CD14-positive monocyte (primary cell): ENCODE measurements at regions not wholly inside any gene's neighbourhood (a gene's known extent, or its start where the extent isn't known, plus 50 kb on each side); places are given as distances from the start of the nearest gene placed in this dataset.

Experiments
- DNase-seq, 3 donors: peaks; one replicate each; pipeline ENCODE4 v3.0.0-alpha.2; 2011 to 2022
- H2AFZ ChIP-seq: 2 replicates; pipeline ENCODE4 v1.6.0; 2012; ENCODE audit warnings: mild to moderate bottlenecking, low read depth, low read length, inconsistent platforms; ENCODE audit not compliant: insufficient read depth, poor library complexity, severe bottlenecking
- H3K27ac ChIP-seq, 2 donors: 1 replicate in 1 of 2; 2 replicates in 1 of 2; pipeline ENCODE4 v1.5.1; 2012 to 2013; ENCODE audit warnings: low read length in 2 of 2, control low read depth in 1 of 2, inconsistent platforms in 1 of 2, low read depth in 1 of 2, mild to moderate bottlenecking in 1 of 2
- H3K27me3 ChIP-seq, 2 donors: one replicate each; pipeline versions ENCODE4 v1.6.0 to v1.6.1; 2011 to 2013; ENCODE audit warnings: low read length in 2 of 2; ENCODE audit not compliant: control insufficient read depth in 2 of 2, insufficient read depth in 2 of 2
- H3K36me3 ChIP-seq, 2 donors: replicated peaks in 1 of 2; 1 replicate in 1 of 2; 2 replicates in 1 of 2; pipeline versions ENCODE4 v1.5.1 to v1.6.1; 2012 to 2013; ENCODE audit warnings: low read length in 2 of 2, control low read depth in 1 of 2, inconsistent platforms in 1 of 2, mild to moderate bottlenecking in 1 of 2; ENCODE audit not compliant: insufficient read depth in 2 of 2, control insufficient read depth in 1 of 2
- H3K4me1 ChIP-seq, 2 donors: 1 replicate in 1 of 2; 2 replicates in 1 of 2; pipeline versions ENCODE4 v1.5.1 to v1.6.1; 2012 to 2013; ENCODE audit warnings: low read length in 2 of 2, control low read depth in 1 of 2, inconsistent platforms in 1 of 2, mild to moderate bottlenecking in 1 of 2, moderate library complexity in 1 of 2; ENCODE audit not compliant: insufficient read depth in 2 of 2, control insufficient read depth in 1 of 2
- H3K4me2 ChIP-seq: replicated peaks from 2 replicates; pipeline ENCODE3; 2012; ENCODE audit warnings: low read length, moderate library complexity, mild to moderate bottlenecking; ENCODE audit not compliant: poor library complexity, severe bottlenecking; ENCODE audit errors: extremely low read depth
- H3K4me3 ChIP-seq, 3 experiments: fragments of 200-600 bp in 1 of 3; sonication (generic) in 1 of 3; replicated peaks in 1 of 3; 1 replicate in 2 of 3; 2 replicates in 1 of 3; pipeline ENCODE4 v1.5.1; 2011 to 2013; ENCODE audit warnings: low read length in 3 of 3, mild to moderate bottlenecking in 3 of 3, control low read depth in 2 of 3, low read depth in 2 of 3, inconsistent platforms in 1 of 3, moderate library complexity in 1 of 3
- H3K79me2 ChIP-seq: 2 replicates; pipeline ENCODE4 v1.6.0; 2012; ENCODE audit warnings: mild to moderate bottlenecking, control low read depth, inconsistent platforms, low read length, moderate library complexity; ENCODE audit not compliant: insufficient read depth
- H3K9ac ChIP-seq: 2 replicates; pipeline ENCODE4 v1.6.0; 2017; ENCODE audit warnings: low read length, mild to moderate bottlenecking; ENCODE audit not compliant: insufficient read depth, poor library complexity, severe bottlenecking
- H3K9me3 ChIP-seq, 2 donors: replicated peaks in 1 of 2; 1 replicate in 1 of 2; 2 replicates in 1 of 2; pipeline versions ENCODE4 v1.5.1 to v1.6.1; 2012 to 2013; ENCODE audit warnings: low read length in 2 of 2, control low read depth in 1 of 2; ENCODE audit not compliant: control insufficient read depth in 1 of 2, insufficient read depth in 1 of 2
- H4K20me1 ChIP-seq: 2 replicates; pipeline ENCODE4 v1.6.0; 2012; ENCODE audit warnings: mild to moderate bottlenecking, low read length, control low read depth, moderate library complexity; ENCODE audit not compliant: insufficient read depth
- H3K27ac Mint-ChIP-seq, 7 donors: one replicate each; pipeline ENCODE4 v1.8.0; 2020; ENCODE audit warnings: mild to moderate bottlenecking in 7 of 7, mixed read lengths in 7 of 7, moderate library complexity in 6 of 7, inconsistent platforms in 2 of 7
- H3K27me3 Mint-ChIP-seq, 3 donors: one replicate each; pipeline ENCODE4 v1.8.0; 2021 to 2022; ENCODE audit warnings: low read depth in 3 of 3, mild to moderate bottlenecking in 3 of 3, mixed read lengths in 3 of 3, moderate library complexity in 3 of 3, inconsistent platforms in 1 of 3
- H3K36me3 Mint-ChIP-seq, 2 donors: one replicate each; pipeline ENCODE4 v1.8.0; 2020; ENCODE audit warnings: mixed read lengths in 2 of 2, inconsistent platforms in 1 of 2, mild to moderate bottlenecking in 1 of 2
- H3K4me1 Mint-ChIP-seq: one replicate; pipeline ENCODE4 v1.8.0; 2020; ENCODE audit warnings: mild to moderate bottlenecking, mixed read lengths
- H3K4me3 Mint-ChIP-seq, 2 donors: one replicate each; pipeline ENCODE4 v1.8.0; 2020; ENCODE audit warnings: mild to moderate bottlenecking in 2 of 2, mixed read lengths in 2 of 2, moderate library complexity in 1 of 2
- H3K9me3 Mint-ChIP-seq, 7 donors: one replicate each; pipeline ENCODE4 v1.8.0; 2020 to 2022; ENCODE audit warnings: mixed read lengths in 7 of 7, mild to moderate bottlenecking in 6 of 7, moderate library complexity in 6 of 7, inconsistent platforms in 2 of 7
- WGBS: methylation state at CpG from one replicate; pipeline ENCODE4 v1.1.5; 2013; ENCODE audit warnings: missing lambda C conversion rate; ENCODE audit not compliant: insufficient coverage; 5-methylcytosine and 5-hydroxymethylcytosine counted together
- intact Hi-C, 2 donors: fragments of 100-400 bp; cut with micrococcal nuclease; formaldehyde crosslinking; loops; one replicate each; pipeline versions ENCODE4 v1.15.0 to v1.15.1; 2023
- TF ChIP-seq, protein P1 (sequence below): fragments of 200-600 bp; IDR thresholded peaks from one replicate; pipeline ENCODE4 v1.8.0; 2022; ENCODE audit warnings: antibody characterized with exemption, mild to moderate bottlenecking

DNA sequence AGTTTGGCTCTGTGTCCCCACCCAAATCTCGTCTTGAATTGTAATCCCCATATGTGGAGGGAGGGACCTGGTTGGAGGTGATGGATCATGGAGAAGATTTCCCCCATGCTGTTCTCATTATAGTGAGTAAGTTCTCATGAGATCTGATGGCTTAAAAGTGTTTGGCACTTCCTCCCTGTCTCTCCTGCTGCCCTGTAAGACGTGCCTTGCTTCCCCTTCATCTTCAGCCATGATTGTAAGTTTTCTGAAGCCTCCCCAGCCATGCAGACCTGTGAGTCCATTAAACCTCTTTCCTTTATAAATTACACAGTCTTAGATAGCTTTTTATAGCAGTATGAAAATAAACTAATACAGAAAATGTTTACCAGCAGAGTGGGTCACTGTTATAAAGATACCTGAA, 577.6 kb downstream of the UTRN start:
- H3K27me3 ChIP-seq, result no peaks in the 10 kb centered on the region
- no peak overlapping the region for H3K27ac ChIP-seq
- peaks cover 9 to 23% of the 10 kb centered on the region in 2 donors for H3K9me3 ChIP-seq
- Mint-ChIP-seq H3K27ac (no peak overlapping the region), H3K27me3 (no peaks in the 10 kb centered on the region), H3K4me1 (peaks cover 5% of the 10 kb centered on the region), H3K36me3 (no peaks in the 10 kb centered on the region), H3K9me3 (peaks cover 21 to 38% (median 34%) of the 10 kb centered on the region in 7 donors), H3K4me3 (no peak overlapping the region)
- DNase-seq, result no peak
- H3K9ac ChIP-seq, result no peak overlapping the region
- no peak overlapping the region for H3K4me3 ChIP-seq
- H3K79me2 ChIP-seq, result no peaks in the 10 kb centered on the region
- WGBS, result no CpG with 5 or more reads among the region's 2 CpGs
- intact Hi-C loops, result no loop called here
- H3K36me3 ChIP-seq, result no peaks in the 10 kb centered on the region
- H2AFZ ChIP-seq, result no peak overlapping the region
- no peak overlapping the region for H3K4me2 ChIP-seq
- TF ChIP-seq, protein P1, sequence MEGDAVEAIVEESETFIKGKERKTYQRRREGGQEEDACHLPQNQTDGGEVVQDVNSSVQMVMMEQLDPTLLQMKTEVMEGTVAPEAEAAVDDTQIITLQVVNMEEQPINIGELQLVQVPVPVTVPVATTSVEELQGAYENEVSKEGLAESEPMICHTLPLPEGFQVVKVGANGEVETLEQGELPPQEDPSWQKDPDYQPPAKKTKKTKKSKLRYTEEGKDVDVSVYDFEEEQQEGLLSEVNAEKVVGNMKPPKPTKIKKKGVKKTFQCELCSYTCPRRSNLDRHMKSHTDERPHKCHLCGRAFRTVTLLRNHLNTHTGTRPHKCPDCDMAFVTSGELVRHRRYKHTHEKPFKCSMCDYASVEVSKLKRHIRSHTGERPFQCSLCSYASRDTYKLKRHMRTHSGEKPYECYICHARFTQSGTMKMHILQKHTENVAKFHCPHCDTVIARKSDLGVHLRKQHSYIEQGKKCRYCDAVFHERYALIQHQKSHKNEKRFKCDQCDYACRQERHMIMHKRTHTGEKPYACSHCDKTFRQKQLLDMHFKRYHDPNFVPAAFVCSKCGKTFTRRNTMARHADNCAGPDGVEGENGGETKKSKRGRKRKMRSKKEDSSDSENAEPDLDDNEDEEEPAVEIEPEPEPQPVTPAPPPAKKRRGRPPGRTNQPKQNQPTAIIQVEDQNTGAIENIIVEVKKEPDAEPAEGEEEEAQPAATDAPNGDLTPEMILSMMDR, result no peak
- no peaks in the 10 kb centered on the region for H3K4me1 ChIP-seq
- H4K20me1 ChIP-seq, result no peaks in the 10 kb centered on the region

DNA sequence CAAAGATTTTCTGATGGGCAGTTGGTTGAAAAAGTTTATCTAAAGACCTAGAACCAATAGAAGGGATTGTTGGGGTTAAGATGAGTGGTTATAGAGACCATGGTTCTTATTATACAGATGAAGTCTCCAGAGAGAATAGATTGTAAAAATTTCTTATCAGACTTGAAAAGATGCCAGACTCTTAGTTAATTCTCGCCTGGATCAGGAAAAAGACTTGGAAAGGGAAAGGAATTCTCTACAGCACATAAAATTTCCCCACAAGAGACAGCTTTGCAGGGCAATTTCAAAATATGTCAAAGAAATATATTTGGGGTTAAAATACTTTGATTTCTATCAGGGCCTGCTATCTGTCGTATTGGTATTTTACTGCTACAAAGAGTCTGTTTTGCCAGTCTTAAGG, 582.6 kb downstream of the UTRN start:
- H3K4me2 ChIP-seq, result no peak overlapping the region
- H3K4me3 ChIP-seq, result no peak overlapping the region
- H3K27me3 ChIP-seq, result no peaks in the 10 kb centered on the region
- no peaks in the 10 kb centered on the region for H3K79me2 ChIP-seq
- H4K20me1 ChIP-seq, result no peaks in the 10 kb centered on the region
- H3K4me3 Mint-ChIP-seq, result no peak overlapping the region
- no peaks in the 10 kb centered on the region for H3K4me1 ChIP-seq
- intact Hi-C loops, result no loop called here
- H3K9ac ChIP-seq, result no peak overlapping the region
- no peak overlapping the region for H3K27ac Mint-ChIP-seq
- H3K9me3 ChIP-seq, result peaks cover 9 to 16% of the 10 kb centered on the region in 2 donors
- DNase-seq, result no peak
- no peaks in the 10 kb centered on the region for H3K36me3 ChIP-seq
- H2AFZ ChIP-seq, result no peak overlapping the region
- no peak overlapping the region for H3K27ac ChIP-seq
- H3K27me3 Mint-ChIP-seq, result no peaks in the 10 kb centered on the region
- 100% methylated on average over 1 of the region's 2 CpGs for WGBS
- H3K36me3 Mint-ChIP-seq, result no peaks in the 10 kb centered on the region
- TF ChIP-seq, protein P1, result no peak
- no peaks in the 10 kb centered on the region for H3K4me1 Mint-ChIP-seq
- peaks cover 13 to 31% (median 25%) of the 10 kb centered on the region in 7 donors for H3K9me3 Mint-ChIP-seq
